HFFc6 (cell line): ENCODE measurements at regions not wholly inside any gene's neighbourhood (a gene's known extent, or its start where the extent isn't known, plus 50 kb on each side); places are given as distances from the start of the nearest gene placed in this dataset.

Experiments
- DNase-seq: peaks from one replicate; pipeline ENCODE4 v3.0.0-alpha.2; 2018
- H3K27ac Mint-ChIP-seq: 2 replicates; pipeline ENCODE4 v1.8.0; 2020; ENCODE audit warnings: mild to moderate bottlenecking, mixed read lengths
- H3K27me3 Mint-ChIP-seq: 2 replicates; pipeline ENCODE4 v1.8.0; 2021; ENCODE audit warnings: mild to moderate bottlenecking, moderate library complexity, mixed read lengths; ENCODE audit not compliant: insufficient read depth
- H3K36me3 Mint-ChIP-seq: 2 replicates; pipeline ENCODE4 v1.8.0; 2021; ENCODE audit warnings: low read depth, mixed read lengths
- H3K4me1 Mint-ChIP-seq: 2 replicates; pipeline ENCODE4 v1.8.0; 2020; ENCODE audit warnings: low read depth, mixed read lengths
- H3K4me3 Mint-ChIP-seq: 2 replicates; pipeline ENCODE4 v1.8.0; 2020; ENCODE audit warnings: mild to moderate bottlenecking, moderate library complexity, mixed read lengths
- H3K9me3 Mint-ChIP-seq: 2 replicates; pipeline ENCODE4 v1.8.0; 2020; ENCODE audit warnings: mild to moderate bottlenecking, mixed read lengths
- TF ChIP-seq, protein P1 (sequence below): fragments of 200-600 bp; sonication (generic); IDR thresholded peaks from 2 replicates; pipeline ENCODE4 v1.5.0; 2021; ENCODE audit warnings: antibody characterized with exemption, mild to moderate bottlenecking

DNA sequence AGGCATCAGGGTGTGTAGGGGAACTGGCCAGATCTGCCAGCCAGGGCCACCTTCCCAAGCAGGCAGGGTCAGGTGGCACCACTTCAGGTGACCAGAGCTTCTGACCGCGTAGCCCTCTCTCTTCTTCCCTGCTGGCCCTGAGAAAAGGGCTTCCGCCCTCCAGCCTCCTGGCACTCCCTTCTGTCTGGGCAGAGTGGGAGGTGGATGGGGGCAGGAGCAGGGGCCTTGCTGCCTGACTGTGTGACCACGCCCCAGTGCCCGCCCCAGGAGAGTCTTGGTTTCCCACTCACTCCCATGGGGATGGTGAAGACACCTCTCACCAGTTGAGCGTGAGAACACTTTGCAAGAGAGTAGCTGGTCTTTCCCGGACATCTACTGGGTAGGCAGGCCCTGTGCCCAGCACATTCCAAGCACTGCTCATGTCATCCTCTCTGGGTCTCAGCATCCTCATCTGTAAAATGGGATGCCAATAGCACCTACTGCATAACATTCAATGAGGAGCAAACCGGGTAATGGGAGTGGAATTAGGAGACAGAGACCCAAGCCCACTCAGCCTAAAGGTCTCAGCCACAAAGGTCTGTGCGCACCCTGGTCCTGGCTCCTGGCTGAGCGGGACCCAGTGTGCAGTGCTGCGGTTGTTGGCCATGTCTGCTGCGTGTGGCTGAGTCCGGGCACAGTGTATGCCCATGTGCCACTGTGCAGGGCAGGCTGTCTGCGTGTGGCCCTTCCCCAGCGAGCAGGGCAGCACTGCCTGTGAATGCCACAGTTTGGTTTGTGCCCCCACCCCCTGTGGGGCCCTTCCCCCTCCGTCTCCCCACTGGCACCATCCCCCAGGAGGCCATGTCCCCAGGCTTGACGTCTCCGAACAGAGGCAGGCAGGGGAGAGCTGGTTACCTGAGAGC lies 179.1 kb upstream of the IER5L start:
- DNase-seq: no peak
- TF ChIP-seq, protein P1, sequence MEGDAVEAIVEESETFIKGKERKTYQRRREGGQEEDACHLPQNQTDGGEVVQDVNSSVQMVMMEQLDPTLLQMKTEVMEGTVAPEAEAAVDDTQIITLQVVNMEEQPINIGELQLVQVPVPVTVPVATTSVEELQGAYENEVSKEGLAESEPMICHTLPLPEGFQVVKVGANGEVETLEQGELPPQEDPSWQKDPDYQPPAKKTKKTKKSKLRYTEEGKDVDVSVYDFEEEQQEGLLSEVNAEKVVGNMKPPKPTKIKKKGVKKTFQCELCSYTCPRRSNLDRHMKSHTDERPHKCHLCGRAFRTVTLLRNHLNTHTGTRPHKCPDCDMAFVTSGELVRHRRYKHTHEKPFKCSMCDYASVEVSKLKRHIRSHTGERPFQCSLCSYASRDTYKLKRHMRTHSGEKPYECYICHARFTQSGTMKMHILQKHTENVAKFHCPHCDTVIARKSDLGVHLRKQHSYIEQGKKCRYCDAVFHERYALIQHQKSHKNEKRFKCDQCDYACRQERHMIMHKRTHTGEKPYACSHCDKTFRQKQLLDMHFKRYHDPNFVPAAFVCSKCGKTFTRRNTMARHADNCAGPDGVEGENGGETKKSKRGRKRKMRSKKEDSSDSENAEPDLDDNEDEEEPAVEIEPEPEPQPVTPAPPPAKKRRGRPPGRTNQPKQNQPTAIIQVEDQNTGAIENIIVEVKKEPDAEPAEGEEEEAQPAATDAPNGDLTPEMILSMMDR: no peak
- Mint-ChIP-seq H3K27ac (no peak overlapping the region), H3K4me1 (no peaks in the 10 kb centered on the region), H3K4me3 (no peak overlapping the region), H3K27me3 (peaks cover 20% of the 10 kb centered on the region), H3K9me3 (peaks cover 21% of the 10 kb centered on the region), H3K36me3 (peaks cover 11% of the 10 kb centered on the region)

DNA sequence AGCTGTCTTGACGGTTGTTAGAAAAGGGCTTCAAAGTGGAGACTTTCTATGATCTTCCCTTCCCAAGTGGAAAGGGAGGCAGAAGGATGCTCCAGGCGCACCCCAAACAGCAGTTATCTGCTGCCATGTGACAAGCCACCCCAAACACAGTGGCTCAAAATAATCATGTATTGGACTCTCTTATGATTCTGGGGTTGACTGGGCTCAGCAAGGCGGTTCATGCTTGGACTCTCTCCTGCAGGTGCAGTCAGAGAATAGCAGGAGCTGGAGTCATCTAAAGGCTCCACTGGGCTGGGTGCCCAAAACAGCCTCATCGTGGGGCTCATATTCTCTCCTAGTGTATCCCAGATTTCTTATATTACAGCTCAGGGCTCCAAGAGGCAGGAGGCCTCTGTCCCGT lies 177.6 kb upstream of the IER5L start:
- peaks cover 11% of the 10 kb centered on the region for H3K36me3 Mint-ChIP-seq
- TF ChIP-seq, protein P1: no peak
- H3K27me3 Mint-ChIP-seq: peaks cover 20% of the 10 kb centered on the region; the same call in 1 of the 2 replicates
- no peak overlapping the region for H3K4me3 Mint-ChIP-seq
- DNase-seq: no peak
- H3K27ac Mint-ChIP-seq: no peak overlapping the region
- no peaks in the 10 kb centered on the region for H3K4me1 Mint-ChIP-seq
- peaks cover 21% of the 10 kb centered on the region for H3K9me3 Mint-ChIP-seq

DNA sequence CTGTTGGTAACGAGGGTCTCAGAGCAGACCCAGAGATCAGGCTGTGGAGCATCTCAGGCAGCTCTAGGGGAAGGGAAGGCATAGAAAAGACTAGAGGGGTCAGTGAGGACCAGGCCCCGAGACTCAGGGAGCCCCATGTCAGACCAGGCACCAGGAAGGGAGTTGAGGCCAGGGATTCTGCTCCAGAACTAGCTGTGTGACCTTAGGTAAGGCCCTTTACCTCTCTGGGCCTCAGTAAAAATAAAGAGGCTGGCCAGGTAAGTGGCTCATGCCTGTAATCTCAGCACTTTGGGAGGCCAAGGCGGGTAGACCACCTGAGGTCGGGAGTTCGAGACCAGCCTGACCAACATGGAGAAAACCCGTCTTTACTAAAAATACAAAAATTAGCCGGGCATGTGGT lies 176.4 kb upstream of the IER5L start:
- Mint-ChIP-seq H3K4me3 (no peak overlapping the region), H3K4me1 (no peaks in the 10 kb centered on the region), H3K27ac (no peak overlapping the region), H3K27me3 (peaks cover 20% of the 10 kb centered on the region), H3K36me3 (peaks cover 11% of the 10 kb centered on the region), H3K9me3 (peaks cover 21% of the 10 kb centered on the region)
- DNase-seq: no peak
- TF ChIP-seq, protein P1: no peak

DNA sequence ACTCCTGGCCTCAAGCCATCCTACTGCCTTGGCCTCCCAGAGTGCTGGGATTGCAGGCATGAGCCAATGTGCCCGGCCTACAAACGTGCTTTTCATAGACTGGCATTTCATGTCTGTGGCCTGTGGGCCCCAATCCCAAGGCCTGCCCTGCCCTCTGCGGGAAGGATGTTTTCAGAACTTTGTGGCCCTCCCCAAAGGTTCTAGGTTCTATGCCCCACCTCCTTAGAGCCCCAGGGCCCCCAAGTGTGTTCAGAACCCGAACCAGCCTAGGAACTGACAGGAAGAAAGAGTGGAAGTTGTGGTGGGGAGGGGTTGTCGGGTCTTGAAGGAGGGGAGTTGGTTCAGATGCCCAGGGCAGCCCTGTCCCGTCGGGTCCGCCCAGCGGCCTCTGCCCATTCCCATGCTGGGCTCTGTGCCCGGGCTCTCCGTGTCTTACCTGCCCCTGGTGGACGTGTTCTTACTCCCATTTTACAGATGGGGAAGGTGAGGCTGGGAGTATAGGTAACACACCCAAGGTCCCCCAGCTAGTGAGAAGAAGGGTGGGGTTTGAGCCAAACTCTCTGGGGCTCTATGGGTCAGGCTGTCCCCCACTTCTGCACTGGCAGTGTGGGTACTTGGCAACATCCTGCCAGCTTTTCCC lies 175.8 kb upstream of the IER5L start:
- TF ChIP-seq, protein P1: no peak
- no peak for DNase-seq
- H3K27me3 Mint-ChIP-seq: peaks cover 18% of the 10 kb centered on the region
- H3K4me1 Mint-ChIP-seq: no peaks in the 10 kb centered on the region
- H3K36me3 Mint-ChIP-seq: peaks cover 11% of the 10 kb centered on the region
- peaks cover 21% of the 10 kb centered on the region for H3K9me3 Mint-ChIP-seq
- H3K4me3 Mint-ChIP-seq: peak overlapping the region; percentile 44
- H3K27ac Mint-ChIP-seq: no peak overlapping the region; the same call in 1 of the 2 replicates

DNA sequence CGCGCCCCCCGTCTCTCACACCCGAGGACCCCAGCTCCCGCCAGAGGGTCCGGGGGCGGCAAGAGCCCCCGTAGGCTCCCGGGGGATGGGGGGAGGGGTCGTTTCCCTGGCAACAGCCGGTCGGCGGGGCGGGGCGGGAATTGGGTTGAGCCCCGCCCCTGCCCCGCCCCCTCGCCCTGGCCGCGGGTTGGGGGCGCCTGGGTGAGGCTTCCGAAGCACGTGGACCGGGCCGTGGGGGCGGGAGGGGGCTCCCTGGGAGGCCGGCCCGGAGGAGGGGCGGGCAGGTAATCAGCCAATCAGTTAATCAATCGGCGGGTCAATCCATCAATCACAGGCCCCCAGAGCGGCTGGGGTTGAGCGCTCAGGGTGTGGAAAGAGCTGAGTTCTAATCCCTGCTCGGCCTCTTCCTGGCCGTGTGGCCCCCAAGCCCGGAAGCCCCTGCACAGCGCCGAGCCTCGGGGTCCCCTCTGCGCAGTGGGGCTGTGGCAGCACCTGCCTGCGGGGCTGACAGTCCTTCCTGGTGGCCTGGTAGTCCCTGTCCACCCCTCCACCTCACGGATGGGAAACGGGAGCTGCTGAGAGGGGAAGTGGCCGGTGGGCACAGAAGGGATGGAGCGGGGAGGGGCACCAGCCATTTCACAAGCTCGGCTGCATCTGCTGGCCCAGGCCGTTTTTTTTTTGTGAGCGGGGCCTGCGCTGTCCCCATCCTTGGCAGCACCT lies 174.2 kb upstream of the IER5L start:
- H3K4me1 Mint-ChIP-seq: no peaks in the 10 kb centered on the region
- DNase-seq: no peak
- H3K27me3 Mint-ChIP-seq: peaks cover 17% of the 10 kb centered on the region
- TF ChIP-seq, protein P1: no peak
- peaks cover 21% of the 10 kb centered on the region for H3K9me3 Mint-ChIP-seq
- peak overlapping the region; percentile 75 for H3K27ac Mint-ChIP-seq
- H3K36me3 Mint-ChIP-seq: peaks cover 11% of the 10 kb centered on the region
- peak overlapping the region; percentile 85 for H3K4me3 Mint-ChIP-seq
